H1 (cell line): ENCODE measurements at regions not wholly inside any gene's neighbourhood (a gene's known extent, or its start where the extent isn't known, plus 50 kb on each side); places are given as distances from the start of the nearest gene placed in this dataset.
A peak's percentile ranks its signal among the peaks of the same experiment; 100 is the strongest.

Experiments
- CTCF ChIA-PET: fragments of 300-600 bp; sonication (Branson Sonifier 250); formaldehyde crosslinking; loops from one replicate; lab custom pipeline; 2021; ENCODE audit not compliant: partially characterized antibody; lab: Charles Lee
- POLR2A ChIA-PET: fragments of 300-600 bp; sonication (Branson Sonifier 250); formaldehyde crosslinking; loops from one replicate; lab custom pipeline; 2021; ENCODE audit warnings: inconsistent platforms; ENCODE audit not compliant: partially characterized antibody; lab: Charles Lee
- DNase-seq, 2 experiments: peaks; one replicate each; pipeline versions ENCODE4 v3.0.0 to v3.0.0-alpha.2; 2010 to 2022; ENCODE audit warnings: low spot score in 2 of 2, low read depth in 1 of 2, mixed read lengths in 1 of 2
- FAIRE-seq: peaks from 2 replicates; lab custom pipeline; 2011; peaks lifted over from hg19 to GRCh38; lab: Jason Lieb, UNC
- H2AFZ ChIP-seq: 2 replicates; pipeline ENCODE4 v1.8.1; 2012; ENCODE audit warnings: low read length, inconsistent platforms
- H2AK5ac ChIP-seq: 2 replicates; pipeline ENCODE4 v1.6.1; 2013; ENCODE audit warnings: low read depth, low read length
- H2BK120ac ChIP-seq: replicated peaks from 2 replicates; pipeline ENCODE3; 2013; ENCODE audit warnings: low read depth, low read length, inconsistent platforms
- H2BK12ac ChIP-seq: 2 replicates; pipeline ENCODE4 v1.6.1; 2013; ENCODE audit warnings: low read depth, low read length
- H2BK15ac ChIP-seq: 2 replicates; pipeline ENCODE4 v1.6.1; 2013; ENCODE audit warnings: low read length
- H2BK20ac ChIP-seq: 2 replicates; pipeline ENCODE4 v1.6.1; 2013; ENCODE audit warnings: low read length
- H2BK5ac ChIP-seq: 2 replicates; pipeline ENCODE4 v1.6.1; 2013; ENCODE audit warnings: low read depth, low read length
- H3K14ac ChIP-seq: 2 replicates; pipeline ENCODE4 v1.6.1; 2013; ENCODE audit warnings: inconsistent platforms; ENCODE audit not compliant: insufficient read length
- H3K18ac ChIP-seq: 2 replicates; pipeline ENCODE4 v1.6.1; 2013; ENCODE audit warnings: low read length; ENCODE audit errors: extremely low read depth
- H3K23ac ChIP-seq: 2 replicates; pipeline ENCODE4 v1.6.1; 2013; ENCODE audit warnings: inconsistent platforms; ENCODE audit not compliant: insufficient read length
- H3K23me2 ChIP-seq: 2 replicates; pipeline ENCODE4 v1.6.1; 2013; ENCODE audit warnings: low read depth, low read length
- H3K27ac ChIP-seq: 2 replicates; pipeline ENCODE4 v1.6.1; 2011; ENCODE audit warnings: low read depth, low read length, inconsistent platforms
- H3K27me3 ChIP-seq, 4 experiments: replicated peaks in 1 of 4; 1 replicate in 1 of 4; 2 replicates in 3 of 4; pipeline versions ENCODE4 v1.6.1 to v1.8.1; 2011 to 2013; ENCODE audit warnings: low read length in 3 of 4, mild to moderate bottlenecking in 3 of 4, inconsistent platforms in 2 of 4, mixed read lengths in 2 of 4, moderate library complexity in 1 of 4; ENCODE audit not compliant: control insufficient read depth in 3 of 4, insufficient read depth in 3 of 4; ENCODE audit errors: extremely low read depth in 1 of 4
- H3K36me3 ChIP-seq, 4 experiments: 2 replicates each; pipeline versions ENCODE4 v1.6.1 to v1.8.1; 2011 to 2013; ENCODE audit warnings: mild to moderate bottlenecking in 4 of 4, low read length in 3 of 4, moderate library complexity in 2 of 4, control low read depth in 1 of 4, inconsistent platforms in 1 of 4; ENCODE audit not compliant: insufficient read depth in 4 of 4, control insufficient read depth in 2 of 4
- H3K4ac ChIP-seq: replicated peaks from 2 replicates; pipeline ENCODE3; 2013; ENCODE audit warnings: low read length, low read depth, mixed read lengths, inconsistent platforms; ENCODE audit not compliant: insufficient read length
- H3K4me1 ChIP-seq, 4 experiments: replicated peaks in 1 of 4; 1 replicate in 1 of 4; 2 replicates in 3 of 4; pipeline versions ENCODE4 v1.6.1 to v1.8.1; 2011 to 2013; ENCODE audit warnings: low read length in 3 of 4, inconsistent platforms in 2 of 4, mixed read lengths in 1 of 4; ENCODE audit not compliant: insufficient read depth in 4 of 4, control insufficient read depth in 3 of 4
- H3K4me2 ChIP-seq, 2 experiments: 2 replicates each; pipeline versions ENCODE4 v1.6.1 to v1.8.1; 2011 to 2013; ENCODE audit warnings: low read depth in 2 of 2, low read length in 2 of 2, control low read depth in 1 of 2, inconsistent platforms in 1 of 2, mild to moderate bottlenecking in 1 of 2; ENCODE audit not compliant: insufficient read depth in 1 of 2
- H3K4me3 ChIP-seq, 4 experiments: fragments of 200-600, 300-600 bp in 1 of 4; sonication (generic), shearing (Covaris generic), sonication (Bioruptor Twin) in 1 of 4; 2 replicates each; pipeline versions ENCODE4 v1.5.1 to v1.8.1; 2011 to 2016; ENCODE audit warnings: low read length in 4 of 4, low read depth in 3 of 4, control low read depth in 2 of 4, inconsistent platforms in 2 of 4, mild to moderate bottlenecking in 2 of 4, mixed read lengths in 1 of 4, moderate library complexity in 1 of 4; ENCODE audit not compliant: insufficient read depth in 2 of 4; ENCODE audit errors: extremely low read depth in 1 of 4
- H3K56ac ChIP-seq: replicated peaks from 2 replicates; pipeline ENCODE3; 2013; ENCODE audit warnings: low read depth, mild to moderate bottlenecking, mixed read lengths, low read length, inconsistent platforms; ENCODE audit not compliant: insufficient read length
- H3K79me1 ChIP-seq: 2 replicates; pipeline ENCODE4 v1.6.1; 2013; ENCODE audit warnings: low read depth, low read length, control low read depth
- H3K79me2 ChIP-seq, 2 experiments: 2 replicates each; pipeline versions ENCODE4 v1.6.1 to v1.8.1; 2012 to 2013; ENCODE audit warnings: low read length in 2 of 2, mild to moderate bottlenecking in 2 of 2, inconsistent platforms in 1 of 2; ENCODE audit not compliant: insufficient read depth in 2 of 2, control insufficient read depth in 1 of 2
- H3K9ac ChIP-seq, 4 experiments: replicated peaks in 1 of 4; 1 replicate in 1 of 4; 2 replicates in 3 of 4; pipeline versions ENCODE4 v1.6.1 to v1.8.1; 2011 to 2013; ENCODE audit warnings: low read depth in 3 of 4, low read length in 3 of 4, control low read depth in 2 of 4, mild to moderate bottlenecking in 2 of 4, moderate library complexity in 2 of 4, inconsistent platforms in 1 of 4; ENCODE audit errors: extremely low read depth in 1 of 4
- H3K9me3 ChIP-seq, 2 experiments: 2 replicates each; pipeline versions ENCODE4 v1.6.1 to v1.8.1; 2012 to 2013; ENCODE audit warnings: mild to moderate bottlenecking in 2 of 2, moderate library complexity in 2 of 2, control low read depth in 1 of 2, inconsistent platforms in 1 of 2, low read depth in 1 of 2, low read length in 1 of 2, mixed read lengths in 1 of 2; ENCODE audit not compliant: insufficient read depth in 2 of 2
- H4K20me1 ChIP-seq, 2 experiments: replicated peaks in 1 of 2; 2 replicates each; pipeline versions ENCODE3 to v1.8.1; 2011 to 2013; ENCODE audit warnings: inconsistent platforms in 2 of 2, low read length in 2 of 2, mild to moderate bottlenecking in 1 of 2; ENCODE audit not compliant: insufficient read depth in 2 of 2, control insufficient read depth in 1 of 2
- H4K5ac ChIP-seq: 2 replicates; pipeline ENCODE4 v1.6.1; 2013; ENCODE audit warnings: low read length, low read depth, mixed read lengths, inconsistent platforms; ENCODE audit not compliant: insufficient read length
- H4K8ac ChIP-seq: 2 replicates; pipeline ENCODE4 v1.8.0; 2013; ENCODE audit warnings: mild to moderate bottlenecking, moderate library complexity, low read length, inconsistent platforms; ENCODE audit not compliant: insufficient read depth; ENCODE audit errors: extremely low read depth
- H4K91ac ChIP-seq: replicated peaks from 2 replicates; pipeline ENCODE3; 2013; ENCODE audit warnings: low read length, mixed read lengths, inconsistent platforms; ENCODE audit not compliant: insufficient read length
- ASH2L ChIP-seq: fragments of 200-600, 300-600 bp; sonication (generic); IDR thresholded peaks from one replicate; pipeline ENCODE4 v1.7.1; 2017; ENCODE audit warnings: low read length
- EZH2 ChIP-seq: fragments of 200-600 bp; sonication (generic); IDR thresholded peaks from 2 replicates; pipeline ENCODE4 v1.7.1; 2012; ENCODE audit warnings: low read depth, mild to moderate bottlenecking, moderate library complexity, low read length, inconsistent platforms; ENCODE audit not compliant: severe bottlenecking
- KDM5A ChIP-seq: fragments of 200-600 bp; IDR thresholded peaks from 2 replicates; pipeline ENCODE4 v1.7.1; 2012; ENCODE audit warnings: mild to moderate bottlenecking, low read length, inconsistent platforms, mixed read lengths
- RFX5 ChIP-seq: IDR thresholded peaks from 2 replicates; pipeline ENCODE4 v1.6.1; 2011; ENCODE audit warnings: low read depth, low read length, improper control_type of control experiment, borderline replicate concordance
- WGBS, 2 experiments: shearing (Covaris generic) in 1 of 2; methylation state at CpG; one replicate each; pipeline versions ENCODE4 v1.1.6 to v1.1.7; 2013 to 2015; ENCODE audit warnings: low lambda C conversion rate in 2 of 2, mixed read lengths in 2 of 2, inconsistent platforms in 1 of 2, low coverage in 1 of 2, missing lambda C conversion rate in 1 of 2; ENCODE audit not compliant: insufficient replicate concordance in 2 of 2, insufficient coverage in 1 of 2, insufficient read length in 1 of 2; ENCODE audit errors: extremely low coverage in 1 of 2, missing lambda C conversion rate in 1 of 2; 5-methylcytosine and 5-hydroxymethylcytosine counted together

- Histone ChIP-seq H3K27ac (no peak overlapping the region), H2AK5ac (no peak overlapping the region; the same call in 1 of the 2 replicates), H3K79me2 (no peaks in the 10 kb centered on the region), H4K20me1 (peaks cover 3 to 13% of the 10 kb centered on the region in 2 experiments), H2BK15ac (no peak overlapping the region), H3K14ac (no peak overlapping the region), H3K79me1 (peaks cover 4% of the 10 kb centered on the region), H2BK5ac (no peak overlapping the region), H3K4me3 (no peak overlapping the region), H3K9me3 (no peaks in the 10 kb centered on the region), H3K4ac (no peak overlapping the region), H2BK120ac (no peak overlapping the region), H4K91ac (no peak overlapping the region), H3K18ac (no peak overlapping the region; the same call in 1 of the 2 replicates), H3K9ac (no peak overlapping the region), H4K5ac (no peak overlapping the region), H4K8ac (no peak overlapping the region), H3K23me2 (peaks cover 2% of the 10 kb centered on the region; the same call in 1 of the 2 replicates), H2BK12ac (peak overlapping the region; percentile 71; the same call in 1 of the 2 replicates), H3K23ac (no peak overlapping the region), H3K56ac (no peak overlapping the region), H2BK20ac (no peak overlapping the region), H3K27me3 (no peaks in the 10 kb centered on the region), H2AFZ (no peak overlapping the region), H3K4me1 (peaks cover 9 to 18% (median 14%) of the 10 kb centered on the region in 4 experiments), H3K4me2 (peak overlapping the region in 1 of 2 experiments; percentile 40; a peak in 2 of 4 replicates), H3K36me3 (no peaks in the 10 kb centered on the region)
- no peak for FAIRE-seq
- ChIA-PET POLR2A (interaction anchor here (1.5 kb wide), 1 partner anchor 23 kb away, joined by 3 read pairs; no protein-coding TSS in a partner anchor), CTCF (interaction anchor here (0.6 to 1.1 kb wide), 2 partner anchors 11 to 403 kb away, joined by 3 to 4 read pairs; no protein-coding TSS in a partner anchor)
- WGBS, 2 experiments: 90% methylated on average over 11 of the region's 11 CpGs; no CpG with 5 or more reads in 1 of the 2 experiments
- no peak for DNase-seq
- TF ChIP-seq EZH2: no peak
- no peak for TF ChIP-seq KDM5A
- no peak for TF ChIP-seq RFX5
- no peak for TF ChIP-seq ASH2L
Measured at GRCh38 chr11:70872299-70872698, 380.1 kb downstream of the SHANK2 start.
